ENCODE measurements at regions not wholly inside any gene's neighbourhood (a gene's known extent, or its start where the extent isn't known, plus 50 kb on each side); places are given as distances from the start of the nearest gene placed in this dataset.
"Not testable (repeated sequence)": the region's sequence is repeated elsewhere in the genome, so short reads cannot be mapped to it uniquely, and the experiment has no call there.

- DNase-seq = no peak
Measured at GRCh38 chr1:217088521-217089284, 365.5 kb upstream of the ESRRG start.

- DNase-seq = no peak
Measured at GRCh38 chr1:217088011-217088410, 364.8 kb upstream of the ESRRG start.

- no peak for DNase-seq
Measured at GRCh38 chr1:217079584-217079983, 356.4 kb upstream of the ESRRG start.

GRCh38 chr1:217078959-217079358 lies 355.7 kb upstream of the ESRRG start:
- DNase-seq = no peak

GRCh38 chr1:217078078-217078690 lies 355.0 kb upstream of the ESRRG start:
- no peak for DNase-seq

GRCh38 chr1:217077426-217077825 lies 354.2 kb upstream of the ESRRG start:
- no peak for DNase-seq

- DNase-seq = no peak
Measured at GRCh38 chr1:217076902-217077301, 353.7 kb upstream of the ESRRG start.

- DNase-seq = no peak
Measured at GRCh38 chr1:217072926-217073325, 349.7 kb upstream of the ESRRG start.

GRCh38 chr1:217067642-217068041 lies 344.4 kb upstream of the ESRRG start:
- peak; percentile 4 for DNase-seq

GRCh38 chr1:217066794-217067193 lies 343.6 kb upstream of the ESRRG start:
- no peak for DNase-seq

GRCh38 chr1:217063172-217063908 lies 340.1 kb upstream of the ESRRG start:
- no peak for DNase-seq

GRCh38 chr1:217062586-217062985 lies 339.4 kb upstream of the ESRRG start:
- DNase-seq = no peak

- no peak for DNase-seq
Measured at GRCh38 chr1:217059401-217059800, 336.2 kb upstream of the ESRRG start.

- DNase-seq = no peak
Measured at GRCh38 chr1:217053676-217054075, 330.4 kb upstream of the ESRRG start.

GRCh38 chr1:217052626-217053025 lies 329.4 kb upstream of the ESRRG start:
- DNase-seq = no peak

GRCh38 chr1:217052196-217052595 lies 329.0 kb upstream of the ESRRG start:
- DNase-seq = no peak

GRCh38 chr1:217049721-217050120 lies 326.5 kb upstream of the ESRRG start:
- no peak for DNase-seq

- DNase-seq = no peak
Measured at GRCh38 chr1:217049081-217049480, 325.9 kb upstream of the ESRRG start.

GRCh38 chr1:217048104-217048707 lies 325.0 kb upstream of the ESRRG start:
- no peak for DNase-seq

- peak; percentile 18 for DNase-seq
Measured at GRCh38 chr1:217040711-217041455, 317.7 kb upstream of the ESRRG start.

- no peak for DNase-seq
Measured at GRCh38 chr1:217039926-217040325, 316.7 kb upstream of the ESRRG start.

- not testable (repeated sequence) for DNase-seq
Measured at GRCh38 chr1:217039139-217039538, 315.9 kb upstream of the ESRRG start.

GRCh38 chr1:217036757-217037156 lies 313.5 kb upstream of the ESRRG start:
- DNase-seq = no peak

All from fibroblast of skin of scalp (primary cell).